Neural crest cell (in vitro differentiated cells): ENCODE measurements at regions not wholly inside any gene's neighbourhood (a gene's known extent, or its start where the extent isn't known, plus 50 kb on each side); places are given as distances from the start of the nearest gene placed in this dataset.

ENCODE experiments used
- DNase-seq: peaks from one replicate; pipeline ENCODE4 v3.0.0; 2021; ENCODE audit warnings: low read depth, mixed read lengths, low spot score
- H3K27ac Mint-ChIP-seq: one replicate; pipeline ENCODE4 v1.8.0; 2021; ENCODE audit warnings: mild to moderate bottlenecking, mixed read lengths; ENCODE audit not compliant: unreplicated experiment
- H3K27me3 Mint-ChIP-seq: 2 replicates; pipeline ENCODE4 v1.8.0; 2021; ENCODE audit warnings: low read depth, mild to moderate bottlenecking, mixed read lengths
- H3K36me3 Mint-ChIP-seq: 2 replicates; pipeline ENCODE4 v1.8.0; 2021; ENCODE audit warnings: low read depth, mild to moderate bottlenecking, mixed read lengths
- H3K4me1 Mint-ChIP-seq: 2 replicates; pipeline ENCODE4 v1.8.0; 2021; ENCODE audit warnings: mixed read lengths
- H3K4me3 Mint-ChIP-seq: one replicate; pipeline ENCODE4 v1.8.0; 2021; ENCODE audit warnings: mild to moderate bottlenecking, mixed read lengths
- H3K9me3 Mint-ChIP-seq: 2 replicates; pipeline ENCODE4 v1.8.0; 2021; ENCODE audit warnings: mixed read lengths
- TF ChIP-seq, protein P1 (sequence below): fragments of 200-600 bp; sonication (generic); conservative IDR thresholded peaks from 2 replicates; pipeline ENCODE4 v1.5.0; 2021; ENCODE audit warnings: antibody characterized with exemption, mild to moderate bottlenecking

GRCh38 chr6:66048684-66049474 lies 341.9 kb upstream of the EYS start:
- Mint-ChIP-seq H3K27ac (no peak overlapping the region), H3K4me3 (no peak overlapping the region), H3K27me3 (no peaks in the 10 kb centered on the region), H3K4me1 (no peaks in the 10 kb centered on the region), H3K36me3 (no peaks in the 10 kb centered on the region), H3K9me3 (peaks cover 6% of the 10 kb centered on the region)
- DNase-seq = no peak
- TF ChIP-seq, protein P1, sequence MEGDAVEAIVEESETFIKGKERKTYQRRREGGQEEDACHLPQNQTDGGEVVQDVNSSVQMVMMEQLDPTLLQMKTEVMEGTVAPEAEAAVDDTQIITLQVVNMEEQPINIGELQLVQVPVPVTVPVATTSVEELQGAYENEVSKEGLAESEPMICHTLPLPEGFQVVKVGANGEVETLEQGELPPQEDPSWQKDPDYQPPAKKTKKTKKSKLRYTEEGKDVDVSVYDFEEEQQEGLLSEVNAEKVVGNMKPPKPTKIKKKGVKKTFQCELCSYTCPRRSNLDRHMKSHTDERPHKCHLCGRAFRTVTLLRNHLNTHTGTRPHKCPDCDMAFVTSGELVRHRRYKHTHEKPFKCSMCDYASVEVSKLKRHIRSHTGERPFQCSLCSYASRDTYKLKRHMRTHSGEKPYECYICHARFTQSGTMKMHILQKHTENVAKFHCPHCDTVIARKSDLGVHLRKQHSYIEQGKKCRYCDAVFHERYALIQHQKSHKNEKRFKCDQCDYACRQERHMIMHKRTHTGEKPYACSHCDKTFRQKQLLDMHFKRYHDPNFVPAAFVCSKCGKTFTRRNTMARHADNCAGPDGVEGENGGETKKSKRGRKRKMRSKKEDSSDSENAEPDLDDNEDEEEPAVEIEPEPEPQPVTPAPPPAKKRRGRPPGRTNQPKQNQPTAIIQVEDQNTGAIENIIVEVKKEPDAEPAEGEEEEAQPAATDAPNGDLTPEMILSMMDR = no peak

- H3K4me1 Mint-ChIP-seq = no peaks in the 10 kb centered on the region
- H3K4me3 Mint-ChIP-seq = no peak overlapping the region
- no peak overlapping the region for H3K27ac Mint-ChIP-seq
- no peak for DNase-seq
- no peaks in the 10 kb centered on the region for H3K27me3 Mint-ChIP-seq
- peaks cover 4% of the 10 kb centered on the region for H3K9me3 Mint-ChIP-seq
- no peaks in the 10 kb centered on the region for H3K36me3 Mint-ChIP-seq
- TF ChIP-seq, protein P1 = no peak
These were observed 325.6 kb upstream of the EYS start for GRCh38 chr6:66032626-66033025.

GRCh38 chr6:66029391-66029790 lies 322.4 kb upstream of the EYS start:
- no peak for DNase-seq
- peaks cover 3% of the 10 kb centered on the region for H3K36me3 Mint-ChIP-seq
- TF ChIP-seq, protein P1 = no peak
- H3K27ac Mint-ChIP-seq = no peak overlapping the region
- H3K4me1 Mint-ChIP-seq = no peaks in the 10 kb centered on the region
- no peak overlapping the region for H3K4me3 Mint-ChIP-seq
- H3K9me3 Mint-ChIP-seq = peaks cover 6% of the 10 kb centered on the region
- no peaks in the 10 kb centered on the region for H3K27me3 Mint-ChIP-seq

DNA sequence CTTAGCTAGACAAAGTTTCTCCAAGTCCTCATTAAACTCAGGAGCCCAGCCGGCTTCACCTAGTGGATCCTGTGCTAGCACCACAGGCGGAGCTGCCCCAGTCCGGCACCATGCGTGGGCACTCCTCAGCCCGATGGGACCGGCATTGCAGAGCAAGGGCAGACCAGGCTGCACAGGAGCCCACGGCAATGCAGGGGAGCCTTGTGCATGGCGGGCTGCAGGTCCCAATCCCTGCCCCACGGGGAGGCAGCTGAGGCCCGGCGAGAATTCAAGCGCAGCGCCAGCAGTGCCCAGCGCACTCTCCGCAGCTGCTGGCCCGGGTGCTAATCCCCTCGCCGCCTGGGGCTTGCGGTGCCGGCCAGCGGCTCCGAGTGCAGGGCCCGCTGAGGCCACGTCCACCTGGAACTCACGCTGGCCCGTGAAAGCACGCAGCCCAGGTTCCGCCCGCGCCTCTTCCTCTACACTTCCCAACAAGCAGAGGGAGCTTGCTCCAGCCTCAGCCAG lies 292.3 kb upstream of the EYS start:
- no peak overlapping the region for H3K27ac Mint-ChIP-seq
- no peak overlapping the region for H3K4me3 Mint-ChIP-seq
- no peaks in the 10 kb centered on the region for H3K36me3 Mint-ChIP-seq
- no peaks in the 10 kb centered on the region for H3K27me3 Mint-ChIP-seq
- TF ChIP-seq, protein P1 = no peak
- no peaks in the 10 kb centered on the region for H3K4me1 Mint-ChIP-seq
- H3K9me3 Mint-ChIP-seq = no peaks in the 10 kb centered on the region
- no peak for DNase-seq

- no peak overlapping the region for H3K27ac Mint-ChIP-seq
- no peaks in the 10 kb centered on the region for H3K27me3 Mint-ChIP-seq
- H3K9me3 Mint-ChIP-seq = no peaks in the 10 kb centered on the region
- no peak overlapping the region for H3K4me3 Mint-ChIP-seq
- TF ChIP-seq, protein P1 = no peak
- H3K4me1 Mint-ChIP-seq = no peaks in the 10 kb centered on the region
- DNase-seq = no peak
- no peaks in the 10 kb centered on the region for H3K36me3 Mint-ChIP-seq
These were observed 291.5 kb upstream of the EYS start for GRCh38 chr6:65998544-65998943.
